ENCODE measurements at regions not wholly inside any gene's neighbourhood (a gene's known extent, or its start where the extent isn't known, plus 50 kb on each side); places are given as distances from the start of the nearest gene placed in this dataset.

- TF ChIP-seq CTCF (IDR thresholded peaks at IDR 0.05; ENCODE audit: low read length), result no peak
- TF ChIP-seq EZH2 (optimal IDR thresholded peaks at IDR 0.05; ENCODE audit: low read depth, low read length), result no peak
Observed at GRCh38 chr22:47573141-47573540, 810.7 kb downstream of the TBC1D22A start.

Measured in MM.1S (cell line).